Globus pallidus (tissue), 1 donor: ENCODE measurements at regions not wholly inside any gene's neighbourhood (a gene's known extent, or its start where the extent isn't known, plus 50 kb on each side); places are given as distances from the start of the nearest gene placed in this dataset.
"Not testable (repeated sequence)": the region's sequence is repeated elsewhere in the genome, so short reads cannot be mapped to it uniquely, and the experiment has no call there.

Experiments
- DNase-seq: peaks from one replicate; pipeline ENCODE4 v3.0.0-alpha.2; 2015; ENCODE audit warnings: low spot score

GRCh38 chr3:177783767-177784166, 586.5 kb upstream of the TBL1XR1 start:
- no peak for DNase-seq

GRCh38 chr3:177787279-177788041, 590.2 kb upstream of the TBL1XR1 start:
- DNase-seq, result no peak

GRCh38 chr3:177789500-177789899, 592.2 kb upstream of the TBL1XR1 start:
- DNase-seq, result no peak

GRCh38 chr3:177792311-177793030, 595.2 kb upstream of the TBL1XR1 start:
- no peak for DNase-seq

GRCh38 chr3:177793451-177793850, 596.2 kb upstream of the TBL1XR1 start:
- DNase-seq, result no peak

GRCh38 chr3:177795216-177795615, 597.9 kb upstream of the TBL1XR1 start:
- DNase-seq, result no peak

- no peak for DNase-seq
These were observed 598.6 kb upstream of the TBL1XR1 start for GRCh38 chr3:177795859-177796258.

- DNase-seq, result not testable (repeated sequence)
These were observed 602.9 kb upstream of the TBL1XR1 start for GRCh38 chr3:177800147-177800546.

- no peak for DNase-seq
These were observed 603.3 kb upstream of the TBL1XR1 start for GRCh38 chr3:177800561-177800960.

GRCh38 chr3:177802151-177802900, 605.0 kb upstream of the TBL1XR1 start:
- peak; percentile 24 for DNase-seq

- no peak for DNase-seq
These were observed 606.2 kb upstream of the TBL1XR1 start for GRCh38 chr3:177803500-177803899.

- no peak for DNase-seq
These were observed 606.8 kb upstream of the TBL1XR1 start for GRCh38 chr3:177804032-177804431.

- no peak for DNase-seq
These were observed 607.4 kb upstream of the TBL1XR1 start for GRCh38 chr3:177804646-177805045.

GRCh38 chr3:177807150-177807875, 610.0 kb upstream of the TBL1XR1 start:
- DNase-seq, result no peak

GRCh38 chr3:177808928-177809478, 611.7 kb upstream of the TBL1XR1 start:
- not testable (repeated sequence) for DNase-seq

GRCh38 chr3:177810162-177810623, 612.9 kb upstream of the TBL1XR1 start:
- DNase-seq, result no peak

- DNase-seq, result no peak
These were observed 613.8 kb upstream of the TBL1XR1 start for GRCh38 chr3:177811112-177811511.

GRCh38 chr3:177811835-177812234, 614.6 kb upstream of the TBL1XR1 start:
- no peak for DNase-seq

GRCh38 chr3:177812492-177812891, 615.2 kb upstream of the TBL1XR1 start:
- no peak for DNase-seq

GRCh38 chr3:177813322-177813721, 616.0 kb upstream of the TBL1XR1 start:
- DNase-seq, result no peak

GRCh38 chr3:177816667-177817208, 619.5 kb upstream of the TBL1XR1 start:
- no peak for DNase-seq
